Retinal pigment epithelial cell (primary cell): ENCODE measurements at regions not wholly inside any gene's neighbourhood (a gene's known extent, or its start where the extent isn't known, plus 50 kb on each side); places are given as distances from the start of the nearest gene placed in this dataset.

Experiments
- DNase-seq: peaks from one replicate; pipeline ENCODE4 v3.0.0-alpha.2; 2010; ENCODE audit warnings: low read depth
- H3K4me3 ChIP-seq: 2 replicates; pipeline ENCODE4 v1.5.1; 2011; ENCODE audit warnings: mild to moderate bottlenecking, low read length, control low read depth, moderate library complexity
- TF ChIP-seq, protein P1 (sequence below): conservative IDR thresholded peaks from 2 replicates; pipeline ENCODE4 v1.5.1; 2011; ENCODE audit warnings: low read depth, low read length, control low read depth, inconsistent platforms

DNA sequence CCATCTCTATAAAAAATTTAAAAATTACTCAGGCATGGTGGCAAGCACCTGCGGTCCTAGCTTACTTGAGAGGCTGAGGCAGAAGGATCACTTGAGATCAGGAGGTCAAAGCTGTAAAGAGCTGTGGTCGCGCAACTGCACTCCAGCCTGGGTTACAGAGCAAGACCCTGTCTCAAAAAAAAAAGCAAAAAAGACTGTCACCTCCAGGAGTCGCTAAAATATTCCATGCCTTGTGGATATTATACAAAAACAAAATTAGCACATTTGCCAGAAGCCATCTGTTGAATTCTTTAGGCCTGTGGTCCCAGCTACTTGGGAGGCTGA lies 87.0 kb upstream of the SDK1 start:
- TF ChIP-seq, protein P1, sequence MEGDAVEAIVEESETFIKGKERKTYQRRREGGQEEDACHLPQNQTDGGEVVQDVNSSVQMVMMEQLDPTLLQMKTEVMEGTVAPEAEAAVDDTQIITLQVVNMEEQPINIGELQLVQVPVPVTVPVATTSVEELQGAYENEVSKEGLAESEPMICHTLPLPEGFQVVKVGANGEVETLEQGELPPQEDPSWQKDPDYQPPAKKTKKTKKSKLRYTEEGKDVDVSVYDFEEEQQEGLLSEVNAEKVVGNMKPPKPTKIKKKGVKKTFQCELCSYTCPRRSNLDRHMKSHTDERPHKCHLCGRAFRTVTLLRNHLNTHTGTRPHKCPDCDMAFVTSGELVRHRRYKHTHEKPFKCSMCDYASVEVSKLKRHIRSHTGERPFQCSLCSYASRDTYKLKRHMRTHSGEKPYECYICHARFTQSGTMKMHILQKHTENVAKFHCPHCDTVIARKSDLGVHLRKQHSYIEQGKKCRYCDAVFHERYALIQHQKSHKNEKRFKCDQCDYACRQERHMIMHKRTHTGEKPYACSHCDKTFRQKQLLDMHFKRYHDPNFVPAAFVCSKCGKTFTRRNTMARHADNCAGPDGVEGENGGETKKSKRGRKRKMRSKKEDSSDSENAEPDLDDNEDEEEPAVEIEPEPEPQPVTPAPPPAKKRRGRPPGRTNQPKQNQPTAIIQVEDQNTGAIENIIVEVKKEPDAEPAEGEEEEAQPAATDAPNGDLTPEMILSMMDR = no peak

DNA sequence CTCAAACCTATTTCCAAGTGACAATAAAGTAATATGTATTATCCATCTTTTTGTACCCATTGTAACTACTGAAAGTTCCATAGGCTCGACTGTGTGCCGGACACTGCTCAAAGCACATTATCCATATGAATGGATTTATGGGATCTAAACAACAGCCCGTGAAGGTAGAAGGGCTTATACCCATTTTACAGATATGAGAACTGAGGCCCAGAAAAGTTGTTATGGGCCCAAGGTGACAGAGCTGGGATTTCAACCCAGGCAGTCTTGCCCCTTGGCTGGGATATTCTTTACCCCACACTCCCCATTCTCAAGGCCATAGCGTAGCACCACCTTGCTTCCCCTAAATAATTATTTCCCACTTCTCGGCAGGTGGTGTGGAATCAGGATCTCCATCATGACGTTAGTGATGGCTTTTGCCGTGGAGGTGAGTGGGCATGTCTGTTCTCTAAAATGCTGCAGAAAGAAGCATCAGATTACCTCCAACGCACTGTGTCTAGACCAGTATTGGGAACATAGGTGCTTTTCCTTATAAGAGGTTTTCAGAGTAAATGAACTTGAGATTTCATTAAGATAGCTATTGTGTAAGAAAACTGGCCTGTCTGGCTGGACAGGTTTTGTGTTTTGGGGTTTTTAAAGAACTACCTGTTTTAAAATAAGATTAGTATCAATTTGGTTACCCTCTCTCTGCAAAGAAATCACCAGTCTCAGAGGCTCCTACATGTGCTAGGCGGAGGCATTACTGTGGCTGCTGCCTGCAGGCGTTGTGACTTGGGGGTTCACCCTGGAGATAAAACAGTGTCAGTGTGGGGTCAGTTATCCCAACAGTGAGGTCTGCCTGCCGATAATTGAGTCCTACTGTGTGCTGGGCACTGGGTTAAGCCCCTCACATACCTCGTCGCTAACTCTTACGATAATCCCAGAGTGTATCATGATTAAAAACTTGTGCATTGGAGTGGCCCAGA lies 85.1 kb upstream of the SDK1 start:
- TF ChIP-seq, protein P1 = no peak
- DNase-seq = no peak
- no peak overlapping the region for H3K4me3 ChIP-seq

More for the DNA sequence above, 87.0 kb upstream of the SDK1 start:
- DNase-seq = no peak
- H3K4me3 ChIP-seq = no peak overlapping the region

DNA sequence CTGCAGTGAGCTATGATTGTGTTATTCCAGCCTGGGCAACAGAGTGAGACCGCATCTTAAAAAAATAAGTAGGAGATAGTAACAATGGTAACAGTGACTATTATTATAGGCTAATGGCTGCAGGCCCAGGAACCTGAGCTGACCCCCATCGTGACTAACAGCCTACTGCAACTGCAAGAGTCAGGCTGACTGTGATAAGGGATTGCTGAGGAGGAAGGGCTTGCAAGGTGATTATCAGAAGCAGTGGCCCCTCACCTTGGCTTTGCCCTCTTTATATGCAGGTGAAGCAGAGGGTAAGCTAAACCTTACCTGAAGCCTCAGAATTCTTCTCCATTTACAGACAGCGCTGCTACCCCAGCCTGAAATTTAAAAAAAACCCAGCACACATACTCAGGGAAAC lies 83.9 kb upstream of the SDK1 start:
- H3K4me3 ChIP-seq = no peak overlapping the region
- DNase-seq = no peak
- TF ChIP-seq, protein P1 = no peak

DNA sequence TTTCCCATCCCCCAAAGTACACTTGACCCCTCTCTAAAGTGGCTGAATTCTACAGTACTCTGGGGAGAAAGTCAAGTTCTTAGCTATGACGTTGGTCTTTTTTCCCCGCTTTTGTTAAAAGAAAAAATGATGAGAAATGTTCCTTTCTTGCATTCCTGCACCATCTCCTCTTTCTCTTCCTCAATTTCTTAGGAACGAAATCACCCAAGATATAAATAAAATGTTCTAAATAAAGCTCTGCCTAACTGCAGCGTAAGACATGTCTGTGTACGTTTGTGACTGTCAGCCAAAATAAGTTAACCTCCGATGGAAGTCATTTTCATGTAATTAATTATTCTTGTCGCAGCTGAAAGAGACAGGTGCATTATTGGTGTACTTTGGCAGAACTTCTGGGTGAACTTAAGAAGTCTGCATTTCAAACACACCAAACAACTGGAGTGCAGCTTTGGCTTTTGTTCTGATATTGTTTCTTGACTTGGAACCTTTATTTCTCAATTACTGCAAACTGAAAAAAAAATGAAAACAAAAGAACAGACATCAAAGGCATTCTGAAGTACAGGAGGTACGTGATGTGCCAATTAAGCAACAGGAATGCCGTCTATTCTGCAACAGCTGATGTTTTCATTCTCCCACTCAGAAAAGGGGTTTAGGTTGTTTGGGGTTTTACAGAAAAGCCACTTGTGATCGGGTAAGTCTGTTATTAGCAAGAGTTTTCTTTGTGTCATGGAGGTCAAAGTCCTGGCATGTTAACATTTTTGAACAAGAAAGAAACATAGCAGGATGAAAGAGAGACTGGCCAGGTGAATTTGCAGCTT lies 82.4 kb upstream of the SDK1 start:
- H3K4me3 ChIP-seq = no peak overlapping the region
- TF ChIP-seq, protein P1 = no peak
- no peak for DNase-seq

DNA sequence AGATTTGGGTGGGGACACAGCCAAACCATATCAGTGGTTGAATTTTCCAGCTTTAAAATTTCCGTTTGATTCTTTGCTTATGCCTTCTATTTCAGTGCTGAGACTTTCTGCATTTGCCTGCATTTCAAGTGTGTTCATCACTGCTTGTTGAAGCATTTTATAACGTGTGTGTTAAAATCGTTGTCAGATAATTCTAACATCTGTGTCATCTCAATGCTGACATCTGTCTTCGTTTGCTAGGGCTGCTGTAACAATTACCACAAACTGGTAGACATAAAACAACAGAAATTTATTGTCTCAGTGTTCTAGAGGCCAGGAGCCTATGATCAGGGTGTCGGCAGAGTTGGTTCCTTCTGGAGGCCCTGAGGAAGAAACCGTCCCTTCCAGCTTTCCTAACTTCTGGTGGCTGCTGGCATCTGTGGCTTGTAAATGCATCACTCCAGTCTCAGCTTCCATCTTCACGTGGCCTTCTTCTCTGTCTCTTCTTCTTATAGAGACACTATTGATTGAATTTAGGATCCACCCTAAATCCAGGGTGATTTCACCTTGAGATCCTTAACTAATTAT lies 71.1 kb upstream of the SDK1 start:
- no peak for DNase-seq
- no peak overlapping the region for H3K4me3 ChIP-seq
- TF ChIP-seq, protein P1 = no peak

DNA sequence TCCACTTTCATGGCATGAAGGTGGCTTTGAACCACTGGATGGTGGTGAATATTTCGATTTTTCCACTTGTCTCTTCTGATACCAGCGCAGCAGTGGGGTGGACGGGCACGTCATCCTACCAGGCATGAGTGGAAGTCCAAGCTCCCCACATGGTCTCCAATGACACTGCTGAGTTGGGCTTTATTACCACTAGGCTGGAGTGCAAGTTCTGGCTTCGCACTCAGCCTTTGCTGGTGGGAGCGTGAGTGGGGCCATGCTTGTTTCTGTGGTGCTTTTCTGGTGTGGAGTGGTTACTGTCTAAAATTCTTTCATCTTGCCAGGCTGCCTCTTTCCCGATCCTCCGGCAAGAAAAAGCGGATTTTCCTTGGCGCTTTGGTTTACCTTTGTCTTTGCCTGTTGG lies 70.1 kb upstream of the SDK1 start:
- TF ChIP-seq, protein P1 = no peak
- no peak overlapping the region for H3K4me3 ChIP-seq
- no peak for DNase-seq
